Neural progenitor cell (in vitro differentiated cells): ENCODE measurements at regions not wholly inside any gene's neighbourhood (a gene's known extent, or its start where the extent isn't known, plus 50 kb on each side); places are given as distances from the start of the nearest gene placed in this dataset.

ENCODE experiments used
- DNase-seq: peaks from one replicate; pipeline ENCODE4 v3.0.0-alpha.2; 2016; ENCODE audit warnings: low spot score
- H2AFZ ChIP-seq: fragments of 200-600 bp; sonication (generic); replicated peaks from 2 replicates; pipeline ENCODE4 v1.6.1; 2016; ENCODE audit warnings: antibody characterized with exemption
- H3F3A ChIP-seq: fragments of 200-600 bp; sonication (generic); 2 replicates; pipeline ENCODE4 v1.6.1; 2016; ENCODE audit warnings: antibody characterized with exemption, low read depth
- H3K27ac ChIP-seq: fragments of 200-600 bp; sonication (generic); 2 replicates; pipeline ENCODE4 v1.5.1; 2016; ENCODE audit warnings: mild to moderate bottlenecking
- H3K27me3 ChIP-seq: fragments of 200-600 bp; sonication (generic); 2 replicates; pipeline ENCODE4 v1.6.1; 2016; ENCODE audit warnings: mild to moderate bottlenecking, moderate library complexity
- H3K36me3 ChIP-seq: fragments of 200-600 bp; sonication (generic); 2 replicates; pipeline ENCODE4 v1.5.1; 2016
- H3K4me1 ChIP-seq: fragments of 200-600 bp; sonication (generic); 2 replicates; pipeline ENCODE4 v1.6.1; 2016; ENCODE audit warnings: mixed run types
- H3K4me2 ChIP-seq: fragments of 200-600 bp; sonication (generic); 2 replicates; pipeline ENCODE4 v1.6.1; 2016
- H3K4me3 ChIP-seq: fragments of 200-600 bp; sonication (generic); 2 replicates; pipeline ENCODE4 v1.5.1; 2016
- H3K79me2 ChIP-seq: fragments of 200-600 bp; sonication (generic); 2 replicates; pipeline ENCODE4 v1.6.1; 2016; ENCODE audit warnings: low read depth
- H3K9ac ChIP-seq: fragments of 200-600 bp; sonication (generic); 2 replicates; pipeline ENCODE4 v1.6.1; 2016
- H3K9me3 ChIP-seq: fragments of 200-600 bp; sonication (generic); 2 replicates; pipeline ENCODE4 v1.5.1; 2016; ENCODE audit warnings: low read depth
- H4K20me1 ChIP-seq: fragments of 200-600 bp; sonication (generic); 2 replicates; pipeline ENCODE4 v1.6.1; 2016; ENCODE audit warnings: low read depth
- H3K27ac Mint-ChIP-seq: 3 replicates; pipeline ENCODE4 v1.8.0; 2021; ENCODE audit warnings: mixed read lengths
- H3K27me3 Mint-ChIP-seq: 2 replicates; pipeline ENCODE4 v1.8.0; 2022; ENCODE audit warnings: low read depth, mild to moderate bottlenecking, inconsistent platforms, moderate library complexity, mixed read lengths; ENCODE audit not compliant: insufficient read depth
- H3K36me3 Mint-ChIP-seq: 3 replicates; pipeline ENCODE4 v1.8.0; 2021; ENCODE audit warnings: mixed read lengths
- H3K4me1 Mint-ChIP-seq: 3 replicates; pipeline ENCODE4 v1.8.0; 2021; ENCODE audit warnings: mixed read lengths
- H3K4me3 Mint-ChIP-seq: 3 replicates; pipeline ENCODE4 v1.8.0; 2021; ENCODE audit warnings: mild to moderate bottlenecking, moderate library complexity, mixed read lengths
- H3K9me3 Mint-ChIP-seq: 3 replicates; pipeline ENCODE4 v1.8.0; 2020; ENCODE audit warnings: mixed read lengths
- CTCF ChIP-seq: fragments of 200-600 bp; sonication (generic); IDR thresholded peaks from 2 replicates; pipeline ENCODE4 v1.5.1; 2017; ENCODE audit warnings: antibody characterized with exemption, mild to moderate bottlenecking
- EZH2 ChIP-seq: fragments of 200-600 bp; sonication (generic); IDR thresholded peaks from 2 replicates; pipeline ENCODE4 v1.6.1; 2017; ENCODE audit warnings: antibody characterized with exemption, mild to moderate bottlenecking, moderate library complexity
- EZH2phosphoT487 ChIP-seq: fragments of 200-600 bp; sonication (generic); IDR thresholded peaks from 2 replicates; pipeline ENCODE4 v1.6.1; 2017; ENCODE audit warnings: antibody characterized with exemption

GRCh38 chr1:88228114-88228513 lies 456.0 kb upstream of the PKN2 start:
- Mint-ChIP-seq H3K36me3 (no peaks in the 10 kb centered on the region), H3K27ac (peak overlapping the region; percentile 85), H3K9me3 (no peaks in the 10 kb centered on the region), H3K4me3 (no peak overlapping the region), H3K4me1 (peaks cover 7% of the 10 kb centered on the region), H3K27me3 (peaks cover 2% of the 10 kb centered on the region)
- Histone ChIP-seq H4K20me1 (no peaks in the 10 kb centered on the region), H3K4me1 (no peaks in the 10 kb centered on the region), H3K36me3 (no peaks in the 10 kb centered on the region), H3K27me3 (no peaks in the 10 kb centered on the region), H2AFZ (peak overlapping the region; percentile 84), H3K9me3 (no peaks in the 10 kb centered on the region), H3K4me3 (no peak overlapping the region), H3K79me2 (no peaks in the 10 kb centered on the region), H3F3A (no peaks in the 10 kb centered on the region), H3K9ac (no peak overlapping the region), H3K27ac (no peak overlapping the region), H3K4me2 (no peak overlapping the region)
- TF ChIP-seq EZH2phosphoT487 (no peak), CTCF (peak; percentile 33)
- no peak for DNase-seq

- H3K27me3 Mint-ChIP-seq = no peaks in the 10 kb centered on the region
- no peaks in the 10 kb centered on the region for H3F3A ChIP-seq
- no peak overlapping the region for H3K27ac Mint-ChIP-seq
Observed at GRCh38 chr1:88230126-88230525, 453.9 kb upstream of the PKN2 start.

DNA sequence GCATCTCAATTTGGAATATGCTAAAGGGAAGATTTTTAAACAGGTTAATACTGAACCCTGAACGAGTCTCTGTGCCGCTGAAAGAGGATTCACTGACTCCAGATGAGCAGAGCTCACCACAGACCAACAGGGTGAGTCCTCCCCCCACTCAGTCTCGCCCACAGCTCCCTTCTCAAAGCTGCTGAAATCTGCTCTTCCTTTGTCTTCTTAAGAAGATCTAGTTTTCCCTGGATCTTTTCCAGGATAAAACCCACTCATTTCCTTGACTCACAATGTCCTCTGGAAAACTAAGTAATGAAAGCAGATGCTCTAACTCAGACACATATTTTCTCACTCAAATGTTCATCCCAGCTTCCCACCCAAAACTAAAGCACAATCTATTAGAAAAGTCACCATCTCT lies 447.0 kb upstream of the PKN2 start:
- Histone ChIP-seq H3K79me2 (no peaks in the 10 kb centered on the region), H4K20me1 (no peaks in the 10 kb centered on the region), H3F3A (peaks cover 8% of the 10 kb centered on the region), H3K4me1 (peaks cover 13% of the 10 kb centered on the region), H3K36me3 (no peaks in the 10 kb centered on the region), H2AFZ (peak overlapping the region; percentile 93), H3K27me3 (no peaks in the 10 kb centered on the region), H3K4me2 (peak overlapping the region; percentile 36), H3K27ac (peak overlapping the region; percentile 44), H3K4me3 (no peak overlapping the region), H3K9ac (no peak overlapping the region), H3K9me3 (no peaks in the 10 kb centered on the region)
- peaks cover 3% of the 10 kb centered on the region for H3K4me1 Mint-ChIP-seq
- H3K9me3 Mint-ChIP-seq = peaks cover 11% of the 10 kb centered on the region
- H3K36me3 Mint-ChIP-seq = no peaks in the 10 kb centered on the region
- peaks cover 2% of the 10 kb centered on the region for H3K27me3 Mint-ChIP-seq
- peak; percentile 42 for DNase-seq
- no peak overlapping the region for H3K27ac Mint-ChIP-seq
- TF ChIP-seq EZH2phosphoT487 = no peak
- no peak for TF ChIP-seq EZH2
- TF ChIP-seq CTCF = no peak
- H3K4me3 Mint-ChIP-seq = no peak overlapping the region

More at GRCh38 chr1:88230126-88230525, 453.9 kb upstream of the PKN2 start:
- no peaks in the 10 kb centered on the region for H3K27me3 ChIP-seq
- H3K4me3 ChIP-seq = no peak overlapping the region
- no peaks in the 10 kb centered on the region for H3K4me1 ChIP-seq
- Mint-ChIP-seq H3K4me3 (no peak overlapping the region), H3K4me1 (peaks cover 7% of the 10 kb centered on the region), H3K36me3 (no peaks in the 10 kb centered on the region), H3K9me3 (no peaks in the 10 kb centered on the region)
- TF ChIP-seq EZH2 = no peak
- no peak for TF ChIP-seq EZH2phosphoT487
- TF ChIP-seq CTCF = no peak
- no peaks in the 10 kb centered on the region for H3K9me3 ChIP-seq
- no peak overlapping the region for H3K4me2 ChIP-seq
- DNase-seq = no peak
- H3K9ac ChIP-seq = no peak overlapping the region
- no peaks in the 10 kb centered on the region for H3K79me2 ChIP-seq
- no peak overlapping the region for H3K27ac ChIP-seq
- H2AFZ ChIP-seq = peak overlapping the region; percentile 29
- H3K36me3 ChIP-seq = no peaks in the 10 kb centered on the region
- no peaks in the 10 kb centered on the region for H4K20me1 ChIP-seq
